ENCODE measurements at regions not wholly inside any gene's neighbourhood (a gene's known extent, or its start where the extent isn't known, plus 50 kb on each side); places are given as distances from the start of the nearest gene placed in this dataset.

DNA sequence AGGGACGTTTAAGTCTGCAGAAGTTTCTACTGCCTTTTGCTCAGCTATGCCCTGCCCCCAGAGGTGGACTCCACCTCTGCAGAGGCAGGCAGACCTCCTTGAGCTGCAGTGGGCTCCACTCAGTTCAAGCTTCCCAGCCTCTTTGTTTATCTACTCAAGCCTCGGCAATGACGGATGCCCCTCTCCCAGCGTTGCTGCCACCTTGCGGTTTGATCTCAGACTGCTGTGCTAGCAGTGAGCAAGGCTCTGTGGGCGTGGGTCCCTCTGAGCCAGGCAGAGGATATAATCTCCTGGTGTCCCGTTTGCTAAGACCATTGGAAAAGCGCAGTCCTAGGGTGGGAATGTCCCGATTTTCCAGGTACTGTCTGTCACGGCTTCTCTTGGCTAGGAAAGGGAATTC, 2188.5 kb upstream of the WWC1 start:
- TF ChIP-seq, protein P1, sequence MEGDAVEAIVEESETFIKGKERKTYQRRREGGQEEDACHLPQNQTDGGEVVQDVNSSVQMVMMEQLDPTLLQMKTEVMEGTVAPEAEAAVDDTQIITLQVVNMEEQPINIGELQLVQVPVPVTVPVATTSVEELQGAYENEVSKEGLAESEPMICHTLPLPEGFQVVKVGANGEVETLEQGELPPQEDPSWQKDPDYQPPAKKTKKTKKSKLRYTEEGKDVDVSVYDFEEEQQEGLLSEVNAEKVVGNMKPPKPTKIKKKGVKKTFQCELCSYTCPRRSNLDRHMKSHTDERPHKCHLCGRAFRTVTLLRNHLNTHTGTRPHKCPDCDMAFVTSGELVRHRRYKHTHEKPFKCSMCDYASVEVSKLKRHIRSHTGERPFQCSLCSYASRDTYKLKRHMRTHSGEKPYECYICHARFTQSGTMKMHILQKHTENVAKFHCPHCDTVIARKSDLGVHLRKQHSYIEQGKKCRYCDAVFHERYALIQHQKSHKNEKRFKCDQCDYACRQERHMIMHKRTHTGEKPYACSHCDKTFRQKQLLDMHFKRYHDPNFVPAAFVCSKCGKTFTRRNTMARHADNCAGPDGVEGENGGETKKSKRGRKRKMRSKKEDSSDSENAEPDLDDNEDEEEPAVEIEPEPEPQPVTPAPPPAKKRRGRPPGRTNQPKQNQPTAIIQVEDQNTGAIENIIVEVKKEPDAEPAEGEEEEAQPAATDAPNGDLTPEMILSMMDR (IDR thresholded peaks at IDR 0.05; ENCODE audit: low read length) = no peak
- TF ChIP-seq EZH2 (IDR thresholded peaks at IDR 0.05; ENCODE audit: borderline replicate concordance, low read length) = no peak
